ENCODE measurements at regions not wholly inside any gene's neighbourhood (a gene's known extent, or its start where the extent isn't known, plus 50 kb on each side); places are given as distances from the start of the nearest gene placed in this dataset.

GRCh38 chrY:14139521-14139920 lies 83.5 kb downstream of the VCY1B start:
- no peak for TF ChIP-seq CTCF (conservative IDR thresholded peaks at IDR 0.05; ENCODE audit: low read length)
- DNase-seq (ENCODE audit: low read depth), result no peak
- no peak overlapping the region for H3K4me3 ChIP-seq (ENCODE audit: low read length)

- H3K4me3 ChIP-seq (ENCODE audit: low read length), result no peak overlapping the region
- TF ChIP-seq CTCF (conservative IDR thresholded peaks at IDR 0.05; ENCODE audit: low read length), result no peak
- no peak for DNase-seq (ENCODE audit: low read depth)
Measured at GRCh38 chrY:14145614-14146013, 89.6 kb downstream of the VCY1B start.

GRCh38 chrY:14182776-14183175 lies 126.7 kb downstream of the VCY1B start:
- no peak for DNase-seq (ENCODE audit: low read depth)
- H3K4me3 ChIP-seq (ENCODE audit: low read length), result no peak overlapping the region
- no peak for TF ChIP-seq CTCF (conservative IDR thresholded peaks at IDR 0.05; ENCODE audit: low read length)

GRCh38 chrY:14222014-14222413 lies 166.0 kb downstream of the VCY1B start:
- no peak overlapping the region for H3K4me3 ChIP-seq (ENCODE audit: low read length)
- no peak for TF ChIP-seq CTCF (conservative IDR thresholded peaks at IDR 0.05; ENCODE audit: low read length)
- DNase-seq (ENCODE audit: low read depth), result no peak

- no peak for DNase-seq (ENCODE audit: low read depth)
- TF ChIP-seq CTCF (conservative IDR thresholded peaks at IDR 0.05; ENCODE audit: low read length), result no peak
- H3K4me3 ChIP-seq (ENCODE audit: low read length), result no peak overlapping the region
Measured at GRCh38 chrY:14231703-14232102, 175.7 kb downstream of the VCY1B start.

- H3K4me3 ChIP-seq (ENCODE audit: low read length), result no peak overlapping the region
- no peak for TF ChIP-seq CTCF (conservative IDR thresholded peaks at IDR 0.05; ENCODE audit: low read length)
- DNase-seq (ENCODE audit: low read depth), result no peak
Measured at GRCh38 chrY:14235070-14235469, 179.0 kb downstream of the VCY1B start.

- no peak for TF ChIP-seq CTCF (conservative IDR thresholded peaks at IDR 0.05; ENCODE audit: low read length)
- no peak overlapping the region for H3K4me3 ChIP-seq (ENCODE audit: low read length)
- no peak for DNase-seq (ENCODE audit: low read depth)
Measured at GRCh38 chrY:14238277-14238676, 182.2 kb downstream of the VCY1B start.

Measured in AG10803 (cell line).